ENCODE measurements at regions not wholly inside any gene's neighbourhood (a gene's known extent, or its start where the extent isn't known, plus 50 kb on each side); places are given as distances from the start of the nearest gene placed in this dataset.

- no peak overlapping the region for H3K27ac ChIP-seq (ENCODE audit: low read length)
- no peaks in the 10 kb centered on the region for H4K20me1 ChIP-seq (ENCODE audit: insufficient read depth, low read length)
- H3K4me3 ChIP-seq (ENCODE audit: low read length), result no peak overlapping the region
- H3K79me2 ChIP-seq (ENCODE audit: low read length), result no peaks in the 10 kb centered on the region
- H3K27me3 ChIP-seq (replicated peaks; ENCODE audit: insufficient read depth, low read length), result no peaks in the 10 kb centered on the region
- H3F3A ChIP-seq (ENCODE audit: insufficient read depth, low read length), result no peaks in the 10 kb centered on the region
- no peak for TF ChIP-seq EZH2phosphoT487 (IDR thresholded peaks at IDR 0.05; ENCODE audit: low read length)
- TF ChIP-seq, protein P1, sequence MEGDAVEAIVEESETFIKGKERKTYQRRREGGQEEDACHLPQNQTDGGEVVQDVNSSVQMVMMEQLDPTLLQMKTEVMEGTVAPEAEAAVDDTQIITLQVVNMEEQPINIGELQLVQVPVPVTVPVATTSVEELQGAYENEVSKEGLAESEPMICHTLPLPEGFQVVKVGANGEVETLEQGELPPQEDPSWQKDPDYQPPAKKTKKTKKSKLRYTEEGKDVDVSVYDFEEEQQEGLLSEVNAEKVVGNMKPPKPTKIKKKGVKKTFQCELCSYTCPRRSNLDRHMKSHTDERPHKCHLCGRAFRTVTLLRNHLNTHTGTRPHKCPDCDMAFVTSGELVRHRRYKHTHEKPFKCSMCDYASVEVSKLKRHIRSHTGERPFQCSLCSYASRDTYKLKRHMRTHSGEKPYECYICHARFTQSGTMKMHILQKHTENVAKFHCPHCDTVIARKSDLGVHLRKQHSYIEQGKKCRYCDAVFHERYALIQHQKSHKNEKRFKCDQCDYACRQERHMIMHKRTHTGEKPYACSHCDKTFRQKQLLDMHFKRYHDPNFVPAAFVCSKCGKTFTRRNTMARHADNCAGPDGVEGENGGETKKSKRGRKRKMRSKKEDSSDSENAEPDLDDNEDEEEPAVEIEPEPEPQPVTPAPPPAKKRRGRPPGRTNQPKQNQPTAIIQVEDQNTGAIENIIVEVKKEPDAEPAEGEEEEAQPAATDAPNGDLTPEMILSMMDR (IDR thresholded peaks at IDR 0.05; ENCODE audit: low read length), result no peak
- TF ChIP-seq EZH2 (optimal IDR thresholded peaks at IDR 0.05; ENCODE audit: low read depth, low read length), result no peak
- H3K9ac ChIP-seq (ENCODE audit: low read length), result no peak overlapping the region
- no peaks in the 10 kb centered on the region for H3K36me3 ChIP-seq (replicated peaks; ENCODE audit: insufficient read depth, low read length)
- no peak for DNase-seq
- no peak overlapping the region for H2AFZ ChIP-seq (ENCODE audit: low read length)
- no peaks in the 10 kb centered on the region for H3K9me2 ChIP-seq (replicated peaks; ENCODE audit: insufficient read depth, low read length)
- H3K4me2 ChIP-seq (ENCODE audit: low read depth, low read length), result no peak overlapping the region
- H3K4me1 ChIP-seq (ENCODE audit: low read length), result no peaks in the 10 kb centered on the region
- H3K9me3 ChIP-seq (replicated peaks; ENCODE audit: insufficient read depth, low read length), result no peaks in the 10 kb centered on the region
These were observed 450.4 kb upstream of the TCF4 start for GRCh38 chr18:56038171-56039030.

- H4K20me1 ChIP-seq (ENCODE audit: insufficient read depth, low read length), result no peaks in the 10 kb centered on the region
- H3K9me3 ChIP-seq (replicated peaks; ENCODE audit: insufficient read depth, low read length), result no peaks in the 10 kb centered on the region
- H3F3A ChIP-seq (ENCODE audit: insufficient read depth, low read length), result no peaks in the 10 kb centered on the region
- no peaks in the 10 kb centered on the region for H3K4me1 ChIP-seq (ENCODE audit: low read length)
- H3K9ac ChIP-seq (ENCODE audit: low read length), result no peak overlapping the region
- no peaks in the 10 kb centered on the region for H3K79me2 ChIP-seq (ENCODE audit: low read length)
- no peak for DNase-seq
- no peaks in the 10 kb centered on the region for H3K27me3 ChIP-seq (replicated peaks; ENCODE audit: insufficient read depth, low read length)
- H3K4me2 ChIP-seq (ENCODE audit: low read depth, low read length), result no peak overlapping the region
- no peaks in the 10 kb centered on the region for H3K36me3 ChIP-seq (replicated peaks; ENCODE audit: insufficient read depth, low read length)
- TF ChIP-seq EZH2phosphoT487 (IDR thresholded peaks at IDR 0.05; ENCODE audit: low read length), result no peak
- no peak for TF ChIP-seq EZH2 (optimal IDR thresholded peaks at IDR 0.05; ENCODE audit: low read depth, low read length)
- TF ChIP-seq, protein P1 (IDR thresholded peaks at IDR 0.05; ENCODE audit: low read length), result no peak
- no peak overlapping the region for H3K4me3 ChIP-seq (ENCODE audit: low read length)
- H3K27ac ChIP-seq (ENCODE audit: low read length), result no peak overlapping the region
- H2AFZ ChIP-seq (ENCODE audit: low read length), result no peak overlapping the region
- H3K9me2 ChIP-seq (replicated peaks; ENCODE audit: insufficient read depth, low read length), result no peaks in the 10 kb centered on the region
These were observed 448.7 kb upstream of the TCF4 start for GRCh38 chr18:56036741-56037140.

DNA sequence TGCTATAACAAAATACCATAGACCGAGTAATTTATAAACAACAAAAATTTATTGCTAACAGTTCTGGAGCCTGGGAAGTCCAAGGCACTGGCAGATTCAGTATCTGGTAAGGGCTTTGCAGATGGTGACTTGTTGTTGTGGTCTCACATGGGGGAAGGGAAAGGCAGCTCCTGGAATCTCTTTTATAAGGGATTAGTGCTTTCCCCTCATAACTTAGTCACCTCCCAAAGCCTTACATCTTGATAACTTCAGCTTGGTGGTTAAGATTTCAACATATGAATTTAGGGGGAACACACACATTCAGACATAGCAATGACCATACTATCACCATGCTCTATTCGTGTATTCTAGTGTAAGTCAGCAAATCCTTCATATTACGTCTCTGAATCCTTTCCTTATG is 447.6 kb upstream of the TCF4 start:
- Histone ChIP-seq H3K4me1 (ENCODE audit: low read length) (no peaks in the 10 kb centered on the region), H3K9me3 (replicated peaks; ENCODE audit: insufficient read depth, low read length) (no peaks in the 10 kb centered on the region), H3K79me2 (ENCODE audit: low read length) (no peaks in the 10 kb centered on the region), H3K9ac (ENCODE audit: low read length) (no peak overlapping the region), H3K4me2 (ENCODE audit: low read depth, low read length) (no peak overlapping the region), H3F3A (ENCODE audit: insufficient read depth, low read length) (no peaks in the 10 kb centered on the region), H3K27ac (ENCODE audit: low read length) (no peak overlapping the region), H3K36me3 (replicated peaks; ENCODE audit: insufficient read depth, low read length) (no peaks in the 10 kb centered on the region), H3K27me3 (replicated peaks; ENCODE audit: insufficient read depth, low read length) (no peaks in the 10 kb centered on the region), H3K4me3 (ENCODE audit: low read length) (no peak overlapping the region), H4K20me1 (ENCODE audit: insufficient read depth, low read length) (no peaks in the 10 kb centered on the region), H3K9me2 (replicated peaks; ENCODE audit: insufficient read depth, low read length) (no peaks in the 10 kb centered on the region), H2AFZ (ENCODE audit: low read length) (no peak overlapping the region)
- DNase-seq, result no peak
- TF ChIP-seq EZH2phosphoT487 (IDR thresholded peaks at IDR 0.05; ENCODE audit: low read length) (no peak), EZH2 (optimal IDR thresholded peaks at IDR 0.05; ENCODE audit: low read depth, low read length) (no peak)
- TF ChIP-seq, protein P1 (IDR thresholded peaks at IDR 0.05; ENCODE audit: low read length), result no peak

Data from MM.1S (cell line).